Ishikawa (cell line): ENCODE measurements at regions not wholly inside any gene's neighbourhood (a gene's known extent, or its start where the extent isn't known, plus 50 kb on each side); places are given as distances from the start of the nearest gene placed in this dataset.

Experiments used
- CEBPB ChIP-seq: IDR thresholded peaks from 2 replicates; pipeline ENCODE4 v1.6.1; 2012
- CREB1 ChIP-seq: IDR thresholded peaks from 2 replicates; pipeline ENCODE4 v1.6.1; 2012; ENCODE audit warnings: low read depth
- EGR1 ChIP-seq: IDR thresholded peaks from 2 replicates; pipeline ENCODE4 v1.6.1; 2012
- EP300 ChIP-seq: IDR thresholded peaks from 2 replicates; pipeline ENCODE4 v1.6.1; 2012; ENCODE audit warnings: borderline replicate concordance
- FOXM1 ChIP-seq: IDR thresholded peaks from 2 replicates; pipeline ENCODE4 v1.6.1; 2012; ENCODE audit warnings: low read depth, borderline replicate concordance
- MAX ChIP-seq: IDR thresholded peaks from 2 replicates; pipeline ENCODE4 v1.6.1; 2012
- NFIC ChIP-seq: IDR thresholded peaks from 2 replicates; pipeline ENCODE4 v1.6.1; 2012
- RAD21 ChIP-seq: IDR thresholded peaks from 2 replicates; pipeline ENCODE4 v1.6.1; 2012; ENCODE audit warnings: low read depth
- REST ChIP-seq: IDR thresholded peaks from 2 replicates; pipeline ENCODE4 v1.6.1; 2012; ENCODE audit warnings: low read depth, mild to moderate bottlenecking
- TAF1 ChIP-seq: IDR thresholded peaks from 2 replicates; pipeline ENCODE4 v1.6.1; 2012; ENCODE audit warnings: low read depth, mild to moderate bottlenecking
- TCF12 ChIP-seq: IDR thresholded peaks from 2 replicates; pipeline ENCODE4 v1.6.1; 2012; ENCODE audit warnings: low read depth
- TEAD4 ChIP-seq: IDR thresholded peaks from 2 replicates; pipeline ENCODE4 v1.6.1; 2012
- USF1 ChIP-seq: IDR thresholded peaks from 2 replicates; pipeline ENCODE4 v1.6.1; 2012
- YY1 ChIP-seq: IDR thresholded peaks from 2 replicates; pipeline ENCODE4 v1.6.1; 2012; ENCODE audit warnings: low read depth
- ZBTB7A ChIP-seq: IDR thresholded peaks from 2 replicates; pipeline ENCODE4 v1.6.1; 2012; ENCODE audit warnings: low read depth

- TF ChIP-seq USF1 (no peak), TCF12 (no peak), ZBTB7A (no peak), REST (no peak), CEBPB (no peak), RAD21 (no peak), MAX (no peak), TAF1 (no peak)
Measured at GRCh38 chr9:79264511-79265355, 307.0 kb upstream of the TLE4 start.

GRCh38 chr9:79266986-79267385 lies 304.8 kb upstream of the TLE4 start:
- TF ChIP-seq ZBTB7A (no peak), CREB1 (no peak), TEAD4 (no peak), RAD21 (no peak), TCF12 (no peak), EGR1 (no peak), FOXM1 (no peak), REST (no peak), NFIC (no peak), EP300 (no peak), YY1 (no peak), CEBPB (no peak), USF1 (no peak), TAF1 (no peak), MAX (no peak)

GRCh38 chr9:79268806-79269205 lies 303.0 kb upstream of the TLE4 start:
- no peak for TF ChIP-seq CREB1
- TF ChIP-seq FOXM1: no peak
- TF ChIP-seq TEAD4: no peak
- TF ChIP-seq REST: no peak
- no peak for TF ChIP-seq EP300
- no peak for TF ChIP-seq RAD21
- no peak for TF ChIP-seq EGR1
- TF ChIP-seq USF1: no peak
- TF ChIP-seq CEBPB: no peak
- TF ChIP-seq MAX: no peak
- TF ChIP-seq YY1: no peak
- no peak for TF ChIP-seq TAF1

GRCh38 chr9:79273311-79273710 lies 298.5 kb upstream of the TLE4 start:
- no peak for TF ChIP-seq TCF12
- no peak for TF ChIP-seq CREB1
- TF ChIP-seq CEBPB: no peak
- TF ChIP-seq REST: no peak
- no peak for TF ChIP-seq TAF1
- TF ChIP-seq RAD21: no peak
- no peak for TF ChIP-seq EGR1
- no peak for TF ChIP-seq FOXM1
- TF ChIP-seq YY1: no peak
